Anterior cingulate cortex (tissue), 58 donors: ENCODE measurements at regions not wholly inside any gene's neighbourhood (a gene's known extent, or its start where the extent isn't known, plus 50 kb on each side); places are given as distances from the start of the nearest gene placed in this dataset.

Experiments
- DNase-seq, 58 donors: peaks; one replicate each; lab custom pipeline; 2025; lab: John Stamatoyannopoulos, UW

GRCh38 chr1:61533546-61533945, 191.4 kb downstream of the TM2D1 start:
- DNase-seq, result no peak

GRCh38 chr1:61531716-61532115, 193.2 kb downstream of the TM2D1 start:
- no peak for DNase-seq

GRCh38 chr1:61523893-61524605, 200.9 kb downstream of the TM2D1 start:
- DNase-seq, result no peak

GRCh38 chr1:61523229-61523628, 201.7 kb downstream of the TM2D1 start:
- DNase-seq, result no peak

GRCh38 chr1:61520401-61520800, 204.5 kb downstream of the TM2D1 start:
- no peak for DNase-seq

- DNase-seq, result no peak
Measured at GRCh38 chr1:61519631-61520030, 205.3 kb downstream of the TM2D1 start.

- DNase-seq, result no peak
Measured at GRCh38 chr1:61518670-61519400, 206.1 kb downstream of the TM2D1 start.

GRCh38 chr1:61517345-61517744, 207.6 kb downstream of the TM2D1 start:
- no peak for DNase-seq

GRCh38 chr1:61515096-61515495, 209.8 kb downstream of the TM2D1 start:
- no peak for DNase-seq
